HEK293T (cell line): ENCODE measurements at regions not wholly inside any gene's neighbourhood (a gene's known extent, or its start where the extent isn't known, plus 50 kb on each side); places are given as distances from the start of the nearest gene placed in this dataset.

Experiments
- CTCF ChIA-PET: fragments of 350-600 bp; formaldehyde crosslinking; extraction: SDS; loops from one replicate; lab custom pipeline; 2021; ENCODE audit warnings: antibody characterized with exemption, inconsistent platforms; lab: Yijun Ruan, JAX
- POLR2A ChIA-PET: fragments of 350-600 bp; formaldehyde crosslinking; extraction: SDS; loops from one replicate; lab custom pipeline; 2020; ENCODE audit warnings: antibody characterized with exemption, inconsistent platforms; lab: Yijun Ruan, JAX
- DNase-seq: peaks from one replicate; pipeline ENCODE4 v3.0.0; 2012; ENCODE audit warnings: mixed read lengths; ENCODE audit errors: extremely low spot score
- ARNT ChIP-seq: fragments of 450-650 bp; IDR thresholded peaks from 2 replicates; pipeline ENCODE4 v1.6.1; 2017; ENCODE audit warnings: mild to moderate bottlenecking
- BHLHE40 ChIP-seq: fragments of 450-650 bp; IDR thresholded peaks from 2 replicates; pipeline ENCODE4 v1.6.1; 2016; ENCODE audit warnings: mild to moderate bottlenecking, moderate library complexity, borderline replicate concordance
- CTBP1 ChIP-seq: fragments of 450-650 bp; IDR thresholded peaks from 2 replicates; pipeline ENCODE4 v1.6.1; 2016; ENCODE audit warnings: borderline replicate concordance
- ELF4 ChIP-seq: fragments of 450-650 bp; IDR thresholded peaks from 2 replicates; pipeline ENCODE4 v1.6.1; 2017; ENCODE audit warnings: antibody characterized with exemption
- FOXA1 ChIP-seq: fragments of 450-650 bp; IDR thresholded peaks from 2 replicates; pipeline ENCODE4 v1.6.1; 2016; ENCODE audit warnings: mild to moderate bottlenecking
- FOXK2 ChIP-seq: fragments of 450-650 bp; IDR thresholded peaks from 2 replicates; pipeline ENCODE4 v1.6.1; 2016; ENCODE audit warnings: mild to moderate bottlenecking
- FOXM1 ChIP-seq: fragments of 450-650 bp; IDR thresholded peaks from 2 replicates; pipeline ENCODE4 v1.6.1; 2017; ENCODE audit warnings: mild to moderate bottlenecking, borderline replicate concordance
- HDGF ChIP-seq: fragments of 450-650 bp; IDR thresholded peaks from 2 replicates; pipeline ENCODE4 v1.6.1; 2017; ENCODE audit warnings: antibody characterized with exemption, borderline replicate concordance
- L3MBTL2 ChIP-seq: fragments of 450-650 bp; conservative IDR thresholded peaks from 2 replicates; pipeline ENCODE4 v1.6.1; 2016; ENCODE audit warnings: mild to moderate bottlenecking
- LEF1 ChIP-seq: fragments of 450-650 bp; IDR thresholded peaks from 2 replicates; pipeline ENCODE4 v1.6.1; 2017; ENCODE audit warnings: mild to moderate bottlenecking, borderline replicate concordance
- NFRKB ChIP-seq: fragments of 450-650 bp; IDR thresholded peaks from 2 replicates; pipeline ENCODE4 v1.6.1; 2016; ENCODE audit warnings: mild to moderate bottlenecking, moderate library complexity
- PKNOX1 ChIP-seq: fragments of 450-650 bp; IDR thresholded peaks from 2 replicates; pipeline ENCODE4 v1.6.1; 2016
- SP1 ChIP-seq: fragments of 450-650 bp; IDR thresholded peaks from 2 replicates; pipeline ENCODE4 v1.6.1; 2017
- SUZ12 ChIP-seq: fragments of 450-650 bp; IDR thresholded peaks from 2 replicates; pipeline ENCODE4 v1.6.1; 2016; ENCODE audit warnings: mild to moderate bottlenecking
- TARDBP ChIP-seq: fragments of 450-650 bp; IDR thresholded peaks from 2 replicates; pipeline ENCODE4 v1.6.1; 2016
- ZNF384 ChIP-seq: fragments of 450-650 bp; IDR thresholded peaks from 2 replicates; pipeline ENCODE4 v1.6.1; 2016

GRCh38 chr10:3645406-3645805 lies 139.6 kb downstream of the KLF6 start:
- ChIA-PET POLR2A (no interaction called here), CTCF (no interaction called here)
- TF ChIP-seq ZNF384 = no peak
- TF ChIP-seq ELF4 = no peak
- TF ChIP-seq SP1 = no peak
- no peak for TF ChIP-seq NFRKB
- TF ChIP-seq FOXM1 = no peak
- TF ChIP-seq L3MBTL2 = no peak
- TF ChIP-seq FOXA1 = no peak
- no peak for TF ChIP-seq TARDBP
- TF ChIP-seq BHLHE40 = no peak
- no peak for TF ChIP-seq PKNOX1
- no peak for TF ChIP-seq SUZ12
- no peak for TF ChIP-seq LEF1
- TF ChIP-seq HDGF = no peak
- TF ChIP-seq FOXK2 = no peak
- TF ChIP-seq ARNT = no peak
- no peak for TF ChIP-seq CTBP1
- no peak for DNase-seq

DNA sequence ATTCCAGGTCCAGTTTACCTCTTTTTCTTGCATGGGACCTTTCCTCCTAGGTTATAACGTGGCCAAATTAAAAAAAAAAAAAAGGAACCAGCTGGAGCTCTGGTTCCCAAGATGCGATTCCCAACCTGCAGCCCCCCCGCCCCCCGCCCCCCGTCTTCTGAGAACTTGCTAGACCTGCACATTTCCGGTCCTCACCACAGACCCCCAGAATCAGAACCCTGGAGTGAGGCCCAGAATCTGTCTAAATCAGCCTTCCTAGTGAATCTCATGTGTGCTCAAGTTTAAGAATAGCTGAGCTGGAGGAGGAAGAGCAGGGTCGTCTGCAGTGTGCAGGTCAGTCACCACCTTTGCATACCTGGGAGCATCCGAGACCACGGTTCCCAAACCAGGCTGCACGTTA lies 144.2 kb downstream of the KLF6 start:
- DNase-seq = no peak
- CTCF ChIA-PET = no interaction called here
- POLR2A ChIA-PET = no interaction called here
- no peak for TF ChIP-seq FOXK2
- no peak for TF ChIP-seq TARDBP
- no peak for TF ChIP-seq FOXA1
- TF ChIP-seq FOXM1 = no peak
- no peak for TF ChIP-seq HDGF
- no peak for TF ChIP-seq PKNOX1
- TF ChIP-seq ARNT = no peak
- no peak for TF ChIP-seq ZNF384
- TF ChIP-seq LEF1 = no peak
- TF ChIP-seq ELF4 = no peak
- TF ChIP-seq SUZ12 = no peak
- TF ChIP-seq BHLHE40 = no peak
- no peak for TF ChIP-seq NFRKB
- TF ChIP-seq L3MBTL2 = no peak
- TF ChIP-seq CTBP1 = no peak
- TF ChIP-seq SP1 = no peak

DNA sequence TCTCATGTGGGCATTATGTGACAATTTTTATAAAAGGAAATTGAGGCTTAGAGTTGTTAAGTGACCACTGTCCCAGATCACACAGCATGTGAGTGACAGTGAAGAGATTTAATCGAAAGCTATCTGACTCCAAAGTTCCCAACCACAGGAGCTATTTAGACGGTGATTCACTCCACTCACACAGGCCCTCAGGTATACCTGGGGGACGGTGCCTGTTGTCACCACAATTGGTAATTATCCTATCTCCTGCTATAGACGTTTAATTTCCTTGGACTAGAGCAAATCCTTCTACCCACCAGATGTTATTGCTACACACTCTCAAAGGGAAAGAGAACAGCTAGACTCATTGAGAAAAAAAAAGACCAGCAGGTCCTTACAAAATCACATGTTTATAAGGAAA lies 145.5 kb downstream of the KLF6 start:
- DNase-seq = no peak
- TF ChIP-seq NFRKB (no peak), FOXM1 (no peak), BHLHE40 (no peak), LEF1 (no peak), TARDBP (no peak), FOXA1 (no peak), ELF4 (no peak), HDGF (no peak), ARNT (no peak), L3MBTL2 (no peak), ZNF384 (no peak), CTBP1 (no peak), SP1 (no peak), PKNOX1 (no peak), FOXK2 (no peak), SUZ12 (no peak)
- POLR2A ChIA-PET = no interaction called here
- CTCF ChIA-PET = no interaction called here

GRCh38 chr10:3636356-3637181 lies 148.4 kb downstream of the KLF6 start:
- DNase-seq = no peak

More at GRCh38 chr10:3636356-3637181, 148.4 kb downstream of the KLF6 start:
- CTCF ChIA-PET = no interaction called here
- TF ChIP-seq ELF4 = no peak
- TF ChIP-seq SP1 = no peak
- TF ChIP-seq FOXK2 = no peak
- TF ChIP-seq FOXM1 = no peak
- no peak for TF ChIP-seq ZNF384
- no peak for TF ChIP-seq FOXA1
- no peak for TF ChIP-seq ARNT
- no peak for TF ChIP-seq PKNOX1
- POLR2A ChIA-PET = no interaction called here
